Adipocyte (in vitro differentiated cells): ENCODE measurements at regions not wholly inside any gene's neighbourhood (a gene's known extent, or its start where the extent isn't known, plus 50 kb on each side); places are given as distances from the start of the nearest gene placed in this dataset.
"Not testable (repeated sequence)": the region's sequence is repeated elsewhere in the genome, so short reads cannot be mapped to it uniquely, and the experiment has no call there.

ENCODE experiments used
- DNase-seq: peaks from one replicate; pipeline ENCODE4 v3.0.0-alpha.2; 2015; ENCODE audit warnings: low read depth
- H3K27me3 ChIP-seq: replicated peaks from 2 replicates; pipeline ENCODE4 v1.7.0; 2013; ENCODE audit warnings: mild to moderate bottlenecking, low read length, moderate library complexity; ENCODE audit not compliant: control insufficient read depth, insufficient read depth
- H3K36me3 ChIP-seq: 2 replicates; pipeline ENCODE4 v1.7.0; 2013; ENCODE audit warnings: low read length, mild to moderate bottlenecking, moderate library complexity; ENCODE audit not compliant: control insufficient read depth, insufficient read depth, severe bottlenecking
- H3K4me1 ChIP-seq: 2 replicates; pipeline ENCODE4 v1.7.0; 2013; ENCODE audit warnings: mild to moderate bottlenecking, low read length, moderate library complexity; ENCODE audit not compliant: control insufficient read depth, insufficient read depth
- H3K4me3 ChIP-seq: 2 replicates; pipeline ENCODE4 v1.7.0; 2013; ENCODE audit warnings: mild to moderate bottlenecking, low read length, moderate library complexity
- H3K9ac ChIP-seq: 2 replicates; pipeline ENCODE4 v1.7.0; 2013; ENCODE audit warnings: mild to moderate bottlenecking, low read length, moderate library complexity
- H3K9me3 ChIP-seq: 2 replicates; pipeline ENCODE4 v1.7.0; 2013; ENCODE audit warnings: mild to moderate bottlenecking, low read length, moderate library complexity; ENCODE audit not compliant: control insufficient read depth

GRCh38 chr4:159776961-159777360 is 674.1 kb downstream of the RAPGEF2 start:
- no peaks in the 10 kb centered on the region for H3K9me3 ChIP-seq
- no peaks in the 10 kb centered on the region for H3K27me3 ChIP-seq
- DNase-seq: no peak
- H3K4me3 ChIP-seq: no peak overlapping the region
- H3K36me3 ChIP-seq: no peaks in the 10 kb centered on the region
- H3K9ac ChIP-seq: no peak overlapping the region
- no peaks in the 10 kb centered on the region for H3K4me1 ChIP-seq

- H3K9ac ChIP-seq: no peak overlapping the region
- DNase-seq: no peak
- H3K27me3 ChIP-seq: no peaks in the 10 kb centered on the region
- H3K9me3 ChIP-seq: no peaks in the 10 kb centered on the region
- H3K36me3 ChIP-seq: no peaks in the 10 kb centered on the region
- H3K4me3 ChIP-seq: no peak overlapping the region
- no peaks in the 10 kb centered on the region for H3K4me1 ChIP-seq
These were observed 674.8 kb downstream of the RAPGEF2 start for GRCh38 chr4:159777689-159778088.

GRCh38 chr4:159778298-159778697 is 675.4 kb downstream of the RAPGEF2 start:
- no peaks in the 10 kb centered on the region for H3K4me1 ChIP-seq
- no peak for DNase-seq
- no peaks in the 10 kb centered on the region for H3K9me3 ChIP-seq
- no peaks in the 10 kb centered on the region for H3K36me3 ChIP-seq
- H3K27me3 ChIP-seq: no peaks in the 10 kb centered on the region
- no peak overlapping the region for H3K9ac ChIP-seq
- no peak overlapping the region for H3K4me3 ChIP-seq

GRCh38 chr4:159779716-159780115 is 676.8 kb downstream of the RAPGEF2 start:
- H3K4me1 ChIP-seq: no peaks in the 10 kb centered on the region
- no peak for DNase-seq
- no peak overlapping the region for H3K9ac ChIP-seq
- H3K9me3 ChIP-seq: no peaks in the 10 kb centered on the region
- H3K27me3 ChIP-seq: no peaks in the 10 kb centered on the region
- no peaks in the 10 kb centered on the region for H3K36me3 ChIP-seq
- H3K4me3 ChIP-seq: no peak overlapping the region

GRCh38 chr4:159780196-159780922 is 677.5 kb downstream of the RAPGEF2 start:
- DNase-seq: no peak
- Histone ChIP-seq H3K36me3 (no peaks in the 10 kb centered on the region), H3K4me1 (no peaks in the 10 kb centered on the region), H3K27me3 (no peaks in the 10 kb centered on the region), H3K9me3 (no peaks in the 10 kb centered on the region), H3K4me3 (no peak overlapping the region), H3K9ac (no peak overlapping the region)

GRCh38 chr4:159787901-159788300 is 685.0 kb downstream of the RAPGEF2 start:
- H3K9ac ChIP-seq: no peak overlapping the region
- no peak overlapping the region for H3K4me3 ChIP-seq
- no peaks in the 10 kb centered on the region for H3K36me3 ChIP-seq
- H3K4me1 ChIP-seq: no peaks in the 10 kb centered on the region
- H3K27me3 ChIP-seq: no peaks in the 10 kb centered on the region
- DNase-seq: no peak
- no peaks in the 10 kb centered on the region for H3K9me3 ChIP-seq

GRCh38 chr4:159791334-159791733 is 688.5 kb downstream of the RAPGEF2 start:
- DNase-seq: no peak
- Histone ChIP-seq H3K4me1 (no peaks in the 10 kb centered on the region), H3K9me3 (no peaks in the 10 kb centered on the region), H3K36me3 (no peaks in the 10 kb centered on the region), H3K9ac (no peak overlapping the region), H3K27me3 (no peaks in the 10 kb centered on the region), H3K4me3 (no peak overlapping the region)

GRCh38 chr4:159804592-159804991 is 701.7 kb downstream of the RAPGEF2 start:
- H3K4me3 ChIP-seq, DNase-seq: not testable (repeated sequence)

GRCh38 chr4:159823743-159824142 is 720.9 kb downstream of the RAPGEF2 start:
- H3K9me3 ChIP-seq: no peaks in the 10 kb centered on the region
- DNase-seq: no peak
- no peaks in the 10 kb centered on the region for H3K27me3 ChIP-seq
- no peaks in the 10 kb centered on the region for H3K36me3 ChIP-seq
- no peak overlapping the region for H3K4me3 ChIP-seq
- H3K4me1 ChIP-seq: no peaks in the 10 kb centered on the region
- no peak overlapping the region for H3K9ac ChIP-seq

More at GRCh38 chr4:159804592-159804991, 701.7 kb downstream of the RAPGEF2 start:
- not testable (repeated sequence) for H3K9me3 ChIP-seq, H3K9ac ChIP-seq, H3K4me1 ChIP-seq, H3K36me3 ChIP-seq, H3K27me3 ChIP-seq

GRCh38 chr4:159828687-159829086 is 725.8 kb downstream of the RAPGEF2 start:
- no peaks in the 10 kb centered on the region for H3K27me3 ChIP-seq
- no peak for DNase-seq
- no peaks in the 10 kb centered on the region for H3K36me3 ChIP-seq
- H3K4me1 ChIP-seq: no peaks in the 10 kb centered on the region
- H3K9me3 ChIP-seq: no peaks in the 10 kb centered on the region
- H3K4me3 ChIP-seq: no peak overlapping the region
- no peak overlapping the region for H3K9ac ChIP-seq

GRCh38 chr4:159829184-159829583 is 726.3 kb downstream of the RAPGEF2 start:
- Histone ChIP-seq H3K9ac (no peak overlapping the region), H3K9me3 (no peaks in the 10 kb centered on the region), H3K36me3 (no peaks in the 10 kb centered on the region), H3K4me3 (no peak overlapping the region), H3K27me3 (no peaks in the 10 kb centered on the region), H3K4me1 (no peaks in the 10 kb centered on the region)
- no peak for DNase-seq

GRCh38 chr4:159837071-159837470 is 734.2 kb downstream of the RAPGEF2 start:
- Histone ChIP-seq H3K4me3 (no peak overlapping the region), H3K9ac (no peak overlapping the region), H3K4me1 (no peaks in the 10 kb centered on the region), H3K9me3 (no peaks in the 10 kb centered on the region), H3K36me3 (no peaks in the 10 kb centered on the region), H3K27me3 (no peaks in the 10 kb centered on the region)
- DNase-seq: no peak
